H9 (cell line): ENCODE measurements at regions not wholly inside any gene's neighbourhood (a gene's known extent, or its start where the extent isn't known, plus 50 kb on each side); places are given as distances from the start of the nearest gene placed in this dataset.

ENCODE experiments used
- DNase-seq: peaks from one replicate; pipeline ENCODE4 v3.0.0-alpha.2; 2017
- H2AFZ ChIP-seq: one replicate; pipeline ENCODE4 v1.6.1; 2013; ENCODE audit warnings: mild to moderate bottlenecking, low read length, control low read depth, moderate library complexity
- H2AK5ac ChIP-seq: 2 replicates; pipeline ENCODE4 v1.6.1; 2013; ENCODE audit warnings: low read length, control low read depth, mixed read lengths; ENCODE audit not compliant: insufficient read length
- H2BK120ac ChIP-seq: one replicate; pipeline ENCODE4 v1.6.1; 2013; ENCODE audit warnings: low read depth, mild to moderate bottlenecking, low read length, control low read depth, inconsistent platforms; ENCODE audit not compliant: poor library complexity, severe bottlenecking
- H2BK12ac ChIP-seq: 2 replicates; pipeline ENCODE4 v1.6.1; 2013; ENCODE audit warnings: low read length, control low read depth, mixed read lengths, low read depth; ENCODE audit not compliant: insufficient read length
- H2BK15ac ChIP-seq: 2 replicates; pipeline ENCODE4 v1.6.1; 2013; ENCODE audit warnings: low read depth, low read length, control low read depth
- H2BK20ac ChIP-seq: one replicate; pipeline ENCODE4 v1.6.1; 2013; ENCODE audit warnings: low read depth, mild to moderate bottlenecking, low read length, control low read depth, inconsistent platforms; ENCODE audit not compliant: poor library complexity, severe bottlenecking
- H2BK5ac ChIP-seq: 2 replicates; pipeline ENCODE4 v1.6.1; 2013; ENCODE audit warnings: low read length, control low read depth, mixed read lengths; ENCODE audit not compliant: insufficient read length
- H3K14ac ChIP-seq: 2 replicates; pipeline ENCODE4 v1.6.1; 2013; ENCODE audit warnings: low read length, control low read depth; ENCODE audit not compliant: insufficient read depth
- H3K18ac ChIP-seq: 2 replicates; pipeline ENCODE4 v1.6.1; 2013; ENCODE audit warnings: low read depth, mild to moderate bottlenecking, mixed read lengths, low read length, control low read depth; ENCODE audit not compliant: insufficient read length
- H3K23ac ChIP-seq: 2 replicates; pipeline ENCODE4 v1.6.1; 2013; ENCODE audit warnings: low read length, control low read depth, mixed read lengths, low read depth; ENCODE audit not compliant: insufficient read length
- H3K23me2 ChIP-seq: 2 replicates; pipeline ENCODE4 v1.6.1; 2013; ENCODE audit warnings: low read depth, mild to moderate bottlenecking, mixed read lengths, low read length, control low read depth; ENCODE audit not compliant: insufficient read length, poor library complexity, severe bottlenecking
- H3K27ac ChIP-seq: 2 replicates; pipeline ENCODE4 v1.5.1; 2013; ENCODE audit warnings: low read length, control low read depth, mixed read lengths, low read depth; ENCODE audit not compliant: insufficient read length
- H3K27me3 ChIP-seq: 2 replicates; pipeline ENCODE4 v1.6.1; 2013; ENCODE audit warnings: low read length, control low read depth, inconsistent platforms; ENCODE audit not compliant: insufficient read depth
- H3K4ac ChIP-seq: 2 replicates; pipeline ENCODE4 v1.6.1; 2013; ENCODE audit warnings: low read depth, mild to moderate bottlenecking, control low read depth, inconsistent platforms, low read length, moderate library complexity
- H3K4me1 ChIP-seq: 2 replicates; pipeline ENCODE4 v1.6.1; 2013; ENCODE audit warnings: low read length, control low read depth, inconsistent platforms; ENCODE audit not compliant: insufficient read depth
- H3K4me2 ChIP-seq: 2 replicates; pipeline ENCODE4 v1.6.1; 2013; ENCODE audit warnings: low read length, control low read depth, mixed read lengths; ENCODE audit not compliant: insufficient read length, insufficient read depth
- H3K56ac ChIP-seq: 2 replicates; pipeline ENCODE4 v1.6.1; 2013; ENCODE audit warnings: low read depth, mild to moderate bottlenecking, mixed read lengths, low read length, control low read depth; ENCODE audit not compliant: insufficient read length
- H3K79me1 ChIP-seq: 2 replicates; pipeline ENCODE4 v1.6.1; 2013; ENCODE audit warnings: low read depth, mild to moderate bottlenecking, moderate library complexity, low read length, control low read depth, inconsistent platforms; ENCODE audit not compliant: insufficient read depth, poor library complexity, severe bottlenecking
- H3K79me2 ChIP-seq: 2 replicates; pipeline ENCODE4 v1.6.1; 2013; ENCODE audit warnings: low read length, control low read depth, inconsistent platforms; ENCODE audit not compliant: insufficient read depth
- H3K9ac ChIP-seq: 2 replicates; pipeline ENCODE4 v1.6.1; 2013; ENCODE audit warnings: low read length, control low read depth, mixed read lengths; ENCODE audit not compliant: insufficient read length; ENCODE audit errors: extremely low read depth
- H3K9me3 ChIP-seq: one replicate; pipeline ENCODE4 v1.6.1; 2013; ENCODE audit warnings: low read depth, low read length, inconsistent platforms; ENCODE audit not compliant: control insufficient read depth
- H3T11ph ChIP-seq: one replicate; pipeline ENCODE4 v1.6.1; 2013; ENCODE audit warnings: mild to moderate bottlenecking, low read length, control low read depth, inconsistent platforms
- H4K20me1 ChIP-seq: one replicate; pipeline ENCODE4 v1.6.1; 2013; ENCODE audit not compliant: control insufficient read depth, insufficient read length, insufficient read depth
- H4K5ac ChIP-seq: 2 replicates; pipeline ENCODE4 v1.6.1; 2013; ENCODE audit warnings: low read depth, mild to moderate bottlenecking, mixed read lengths, low read length, control low read depth; ENCODE audit not compliant: insufficient read length
- H4K8ac ChIP-seq: replicated peaks from 2 replicates; pipeline ENCODE4 v1.6.1; 2013; ENCODE audit warnings: low read length, control low read depth, mixed read lengths, low read depth; ENCODE audit not compliant: insufficient read length
- H4K91ac ChIP-seq: 2 replicates; pipeline ENCODE4 v1.6.1; 2013; ENCODE audit warnings: low read depth, mild to moderate bottlenecking, moderate library complexity, mixed read lengths, low read length, control low read depth; ENCODE audit not compliant: insufficient read length
- H3K27ac Mint-ChIP-seq, 3 experiments: 2 replicates in 2 of 3; 3 replicates in 1 of 3; pipeline ENCODE4 v1.8.0; 2020 to 2021; ENCODE audit warnings: mixed read lengths in 3 of 3, mild to moderate bottlenecking in 1 of 3, moderate library complexity in 1 of 3
- H3K27me3 Mint-ChIP-seq: 2 replicates; pipeline ENCODE4 v1.8.0; 2021; ENCODE audit warnings: low read depth, mild to moderate bottlenecking, moderate library complexity, mixed read lengths
- H3K36me3 Mint-ChIP-seq, 3 experiments: 2 replicates in 2 of 3; 3 replicates in 1 of 3; pipeline ENCODE4 v1.8.0; 2020 to 2021; ENCODE audit warnings: low read depth in 3 of 3, mixed read lengths in 3 of 3; ENCODE audit not compliant: insufficient read depth in 1 of 3
- H3K4me1 Mint-ChIP-seq, 2 experiments: 2 replicates each; pipeline ENCODE4 v1.8.0; 2020; ENCODE audit warnings: mixed read lengths in 2 of 2
- H3K4me3 Mint-ChIP-seq, 2 experiments: 2 replicates in 1 of 2; 3 replicates in 1 of 2; pipeline ENCODE4 v1.8.0; 2020 to 2021; ENCODE audit warnings: mild to moderate bottlenecking in 2 of 2, mixed read lengths in 2 of 2, moderate library complexity in 1 of 2
- H3K9me3 Mint-ChIP-seq, 2 experiments: 2 replicates in 1 of 2; 3 replicates in 1 of 2; pipeline ENCODE4 v1.8.0; 2020; ENCODE audit warnings: mild to moderate bottlenecking in 2 of 2, mixed read lengths in 2 of 2, moderate library complexity in 1 of 2
- CTCF ChIP-seq: fragments of 200-600 bp; sonication (generic); conservative IDR thresholded peaks from 3 replicates; pipeline ENCODE4 v1.8.0; 2021; ENCODE audit warnings: antibody characterized with exemption, mild to moderate bottlenecking

- H3K56ac ChIP-seq = no peak overlapping the region
- no peak for TF ChIP-seq CTCF
- H3K23ac ChIP-seq = no peak overlapping the region
- H2BK5ac ChIP-seq = no peak overlapping the region
- H3K27me3 ChIP-seq = no peaks in the 10 kb centered on the region
- no peak overlapping the region for H2BK20ac ChIP-seq
- no peak overlapping the region for H3K4ac ChIP-seq
- no peak overlapping the region for H3K4me3 Mint-ChIP-seq
- H3K9ac ChIP-seq = no peak overlapping the region
- no peak overlapping the region for H2AFZ ChIP-seq
- no peak overlapping the region for H3K27ac ChIP-seq
- no peaks in the 10 kb centered on the region for H3K23me2 ChIP-seq
- H3K4me1 ChIP-seq = no peaks in the 10 kb centered on the region
- DNase-seq = no peak
- H3K9me3 Mint-ChIP-seq = peaks cover 0 to 4% of the 10 kb centered on the region in 2 experiments; a peak in 3 of 5 replicates
- H3K27me3 Mint-ChIP-seq = no peaks in the 10 kb centered on the region
- no peaks in the 10 kb centered on the region for H4K20me1 ChIP-seq
- H3K4me2 ChIP-seq = no peak overlapping the region
- no peak overlapping the region for H2BK120ac ChIP-seq
- no peaks in the 10 kb centered on the region for H3K79me2 ChIP-seq
- no peak overlapping the region for H3T11ph ChIP-seq
- no peak overlapping the region for H2BK15ac ChIP-seq
- no peak overlapping the region for H4K8ac ChIP-seq
- peaks cover 0 to 2% (median 0%) of the 10 kb centered on the region in 3 experiments; a peak in 1 of 7 replicates for H3K36me3 Mint-ChIP-seq
- H3K79me1 ChIP-seq = no peaks in the 10 kb centered on the region
- H3K14ac ChIP-seq = no peak overlapping the region
- H4K5ac ChIP-seq = no peak overlapping the region
- no peak overlapping the region for H3K27ac Mint-ChIP-seq
- no peak overlapping the region for H2AK5ac ChIP-seq
- H3K18ac ChIP-seq = no peak overlapping the region
- no peak overlapping the region for H2BK12ac ChIP-seq
- no peak overlapping the region for H4K91ac ChIP-seq
- no peaks in the 10 kb centered on the region for H3K9me3 ChIP-seq
- peaks cover 5 to 14% of the 10 kb centered on the region in 2 experiments for H3K4me1 Mint-ChIP-seq
These were observed 423.9 kb downstream of the FAM133A start for GRCh38 chrX:94097868-94098267.
